CD4-positive, CD25-positive, alpha-beta regulatory T cell (primary cell): ENCODE measurements at regions not wholly inside any gene's neighbourhood (a gene's known extent, or its start where the extent isn't known, plus 50 kb on each side); places are given as distances from the start of the nearest gene placed in this dataset.

Experiments
- ATAC-seq, 2 donors: fragments of 150-1000 bp; cut with Tn5 transposase; one replicate each; pipeline ENCODE4 v1.10.0; 2021; ENCODE audit warnings: low read depth in 2 of 2, moderate number of reproducible peaks in 2 of 2, moderate library complexity in 1 of 2
- DNase-seq, 3 donors: peaks; one replicate each; pipeline versions ENCODE4 v3.0.0 to v3.0.0-alpha.2; 2012 to 2022; ENCODE audit warnings: mixed read lengths in 1 of 3
- H3K27ac ChIP-seq: one replicate; pipeline ENCODE4 v1.7.0; 2013; ENCODE audit warnings: mild to moderate bottlenecking, low read length; ENCODE audit not compliant: insufficient read depth, poor library complexity, severe bottlenecking
- H3K27me3 ChIP-seq: one replicate; pipeline ENCODE4 v1.7.0; 2013; ENCODE audit warnings: low read length; ENCODE audit not compliant: control insufficient read depth, insufficient read depth
- H3K36me3 ChIP-seq: one replicate; pipeline ENCODE4 v1.7.0; 2013; ENCODE audit warnings: mild to moderate bottlenecking, low read length, moderate library complexity; ENCODE audit not compliant: control insufficient read depth, insufficient read depth
- H3K4me1 ChIP-seq: 2 replicates; pipeline ENCODE4 v1.7.0; 2013; ENCODE audit warnings: mild to moderate bottlenecking, low read length; ENCODE audit not compliant: insufficient read depth, control insufficient read depth, poor library complexity, severe bottlenecking
- H3K4me3 ChIP-seq: one replicate; pipeline ENCODE4 v1.7.0; 2013; ENCODE audit warnings: low read depth, mild to moderate bottlenecking, low read length, moderate library complexity
- H3K9me3 ChIP-seq, 2 experiments: 1 replicate in 1 of 2; 2 replicates in 1 of 2; pipeline ENCODE4 v1.7.0; 2013; ENCODE audit warnings: low read length in 2 of 2, mild to moderate bottlenecking in 1 of 2, moderate library complexity in 1 of 2; ENCODE audit not compliant: control insufficient read depth in 2 of 2
- H3K27ac Mint-ChIP-seq, 3 donors: one replicate each; pipeline ENCODE4 v1.8.0; 2020 to 2022; ENCODE audit warnings: mild to moderate bottlenecking in 3 of 3, mixed read lengths in 3 of 3, moderate library complexity in 2 of 3
- H3K27me3 Mint-ChIP-seq: one replicate; pipeline ENCODE4 v1.8.0; 2022; ENCODE audit warnings: mild to moderate bottlenecking, mixed read lengths
- H3K36me3 Mint-ChIP-seq: one replicate; pipeline ENCODE4 v1.8.0; 2020; ENCODE audit warnings: mixed read lengths
- H3K4me1 Mint-ChIP-seq, 4 donors: one replicate each; pipeline ENCODE4 v1.8.0; 2020 to 2022; ENCODE audit warnings: mixed read lengths in 4 of 4, mild to moderate bottlenecking in 1 of 4
- H3K4me3 Mint-ChIP-seq, 4 donors: one replicate each; pipeline ENCODE4 v1.8.0; 2020 to 2022; ENCODE audit warnings: mild to moderate bottlenecking in 4 of 4, mixed read lengths in 4 of 4, moderate library complexity in 3 of 4
- H3K9me3 Mint-ChIP-seq, 7 donors: one replicate each; pipeline ENCODE4 v1.8.0; 2020 to 2022; ENCODE audit warnings: mixed read lengths in 7 of 7, mild to moderate bottlenecking in 3 of 7, moderate library complexity in 2 of 7

DNA sequence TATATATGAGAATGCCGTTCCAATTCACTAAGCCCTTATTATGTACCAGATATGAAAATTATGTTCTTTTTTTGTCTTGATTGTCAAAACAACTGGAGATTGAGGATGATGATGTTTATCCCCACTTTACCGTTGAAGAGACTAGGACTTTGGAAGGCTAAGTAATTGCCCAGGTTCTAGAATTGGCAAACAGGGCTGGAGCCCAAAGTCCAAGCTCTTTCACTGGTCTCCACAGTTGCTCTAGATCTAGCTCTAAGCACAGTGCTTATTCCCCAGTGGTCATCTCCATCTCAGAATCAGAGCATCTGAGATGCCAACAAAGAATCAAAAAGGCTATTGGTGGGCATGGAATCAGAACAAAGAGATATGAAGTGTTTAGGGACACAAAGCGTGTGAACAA lies 215.3 kb upstream of the FOXA2 start:
- Histone ChIP-seq H3K4me1 (no peaks in the 10 kb centered on the region), H3K27ac (no peak overlapping the region), H3K9me3 (no peaks in the 10 kb centered on the region), H3K27me3 (no peaks in the 10 kb centered on the region), H3K4me3 (no peak overlapping the region), H3K36me3 (no peaks in the 10 kb centered on the region)
- Mint-ChIP-seq H3K4me1 (no peaks in the 10 kb centered on the region), H3K27me3 (peaks cover 4% of the 10 kb centered on the region), H3K4me3 (no peak overlapping the region), H3K27ac (no peak overlapping the region), H3K36me3 (no peaks in the 10 kb centered on the region), H3K9me3 (peaks cover 0 to 5% (median 0%) of the 10 kb centered on the region in 7 donors)
- DNase-seq (no peak), ATAC-seq (no peak)

DNA sequence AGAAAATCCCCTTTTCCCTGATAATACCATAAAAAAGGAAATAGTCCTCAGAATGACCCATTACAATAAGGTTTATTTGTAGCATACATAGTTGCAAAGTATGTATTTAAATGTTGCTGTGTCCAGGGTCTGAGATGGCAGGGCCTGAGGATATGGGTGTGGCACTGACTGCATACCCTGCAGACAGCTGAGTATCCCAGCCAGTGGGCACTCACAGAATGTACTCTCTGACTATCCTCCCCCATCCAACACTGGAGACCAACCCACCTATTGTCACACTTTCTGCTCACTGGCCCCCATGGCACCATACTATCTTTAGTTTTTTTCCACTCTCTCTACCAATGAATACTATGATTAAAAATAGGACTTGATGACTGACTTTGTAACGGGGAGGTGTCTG lies 215.8 kb upstream of the FOXA2 start:
- Mint-ChIP-seq H3K27ac (no peak overlapping the region), H3K9me3 (peaks cover 0 to 5% (median 0%) of the 10 kb centered on the region in 7 donors), H3K36me3 (no peaks in the 10 kb centered on the region), H3K4me1 (no peaks in the 10 kb centered on the region), H3K4me3 (no peak overlapping the region), H3K27me3 (peaks cover 4% of the 10 kb centered on the region)
- H3K4me3 ChIP-seq = no peak overlapping the region
- DNase-seq = no peak
- ATAC-seq = no peak
- no peaks in the 10 kb centered on the region for H3K9me3 ChIP-seq
- H3K36me3 ChIP-seq = no peaks in the 10 kb centered on the region
- no peak overlapping the region for H3K27ac ChIP-seq
- H3K4me1 ChIP-seq = no peaks in the 10 kb centered on the region
- H3K27me3 ChIP-seq = no peaks in the 10 kb centered on the region

DNA sequence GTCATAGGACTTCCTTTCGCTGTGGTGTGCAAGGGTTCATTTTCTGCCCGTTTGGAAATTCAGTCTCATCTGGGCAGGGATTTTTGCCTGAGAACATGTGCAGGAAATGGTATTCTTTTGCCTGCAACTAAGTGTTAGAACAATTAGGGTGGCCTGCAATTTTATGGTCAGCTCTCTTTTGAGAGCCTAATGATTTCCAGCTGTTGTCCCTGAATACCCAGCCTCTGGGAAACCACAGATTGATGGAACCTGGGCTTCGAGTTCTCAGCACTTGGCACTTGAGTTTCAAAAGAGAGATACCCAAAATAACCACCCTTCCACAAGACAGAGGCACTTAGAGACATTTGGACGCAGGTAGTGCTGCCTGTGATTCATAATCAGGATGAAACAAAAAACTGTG lies 217.2 kb upstream of the FOXA2 start:
- H3K4me3 ChIP-seq = no peak overlapping the region
- no peaks in the 10 kb centered on the region for H3K27me3 ChIP-seq
- DNase-seq (no peak), ATAC-seq (no peak)
- H3K4me1 Mint-ChIP-seq = no peaks in the 10 kb centered on the region
- peaks cover 4% of the 10 kb centered on the region for H3K27me3 Mint-ChIP-seq
- H3K4me3 Mint-ChIP-seq = no peak overlapping the region
- H3K36me3 Mint-ChIP-seq = no peaks in the 10 kb centered on the region
- H3K4me1 ChIP-seq = no peaks in the 10 kb centered on the region
- H3K9me3 ChIP-seq = no peaks in the 10 kb centered on the region
- H3K27ac ChIP-seq = no peak overlapping the region
- no peaks in the 10 kb centered on the region for H3K36me3 ChIP-seq
- H3K27ac Mint-ChIP-seq = no peak overlapping the region
- H3K9me3 Mint-ChIP-seq = peaks cover 0 to 5% (median 0%) of the 10 kb centered on the region in 7 donors

- DNase-seq (no peak), ATAC-seq (no peak)
- Mint-ChIP-seq H3K4me1 (no peaks in the 10 kb centered on the region), H3K27me3 (peaks cover 4% of the 10 kb centered on the region), H3K9me3 (peaks cover 0 to 5% (median 0%) of the 10 kb centered on the region in 7 donors), H3K4me3 (no peak overlapping the region), H3K27ac (no peak overlapping the region), H3K36me3 (no peaks in the 10 kb centered on the region)
- Histone ChIP-seq H3K27ac (no peak overlapping the region), H3K4me3 (no peak overlapping the region), H3K9me3 (no peaks in the 10 kb centered on the region), H3K27me3 (no peaks in the 10 kb centered on the region), H3K4me1 (no peaks in the 10 kb centered on the region), H3K36me3 (no peaks in the 10 kb centered on the region)
Observed at GRCh38 chr20:22802296-22802695, 217.9 kb upstream of the FOXA2 start.

DNA sequence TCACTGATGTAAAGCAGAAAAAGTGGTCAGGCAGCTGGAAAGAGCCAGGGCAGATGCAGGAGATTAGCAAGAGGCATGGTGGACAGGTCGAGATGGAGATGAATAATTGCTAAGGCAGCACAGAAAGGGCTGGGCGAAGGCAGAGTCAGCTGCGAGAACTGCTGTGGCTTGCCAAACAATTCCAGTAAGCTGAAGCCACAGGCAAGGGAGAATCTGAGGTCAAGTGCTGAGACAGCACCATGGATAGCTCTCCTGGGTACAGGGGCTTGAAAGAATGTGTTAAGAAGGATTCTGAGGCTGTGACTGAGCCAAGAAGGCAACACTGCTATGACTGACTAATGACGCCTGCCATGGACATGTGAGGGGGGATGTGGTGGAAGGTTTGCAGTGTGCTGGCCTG lies 220.8 kb upstream of the FOXA2 start:
- H3K36me3 ChIP-seq = no peaks in the 10 kb centered on the region
- ATAC-seq (no peak), DNase-seq (no peak)
- no peak overlapping the region for H3K4me3 Mint-ChIP-seq
- no peak overlapping the region for H3K4me3 ChIP-seq
- H3K4me1 ChIP-seq = no peaks in the 10 kb centered on the region
- no peaks in the 10 kb centered on the region for H3K4me1 Mint-ChIP-seq
- no peaks in the 10 kb centered on the region for H3K36me3 Mint-ChIP-seq
- peaks cover 4% of the 10 kb centered on the region for H3K27me3 Mint-ChIP-seq
- no peak overlapping the region for H3K27ac ChIP-seq
- no peak overlapping the region for H3K27ac Mint-ChIP-seq
- no peaks in the 10 kb centered on the region for H3K9me3 ChIP-seq
- H3K27me3 ChIP-seq = no peaks in the 10 kb centered on the region
- peaks cover 0 to 5% (median 0%) of the 10 kb centered on the region in 7 donors for H3K9me3 Mint-ChIP-seq

GRCh38 chr20:22805996-22806395 lies 221.6 kb upstream of the FOXA2 start:
- Histone ChIP-seq H3K27me3 (no peaks in the 10 kb centered on the region), H3K4me1 (no peaks in the 10 kb centered on the region), H3K9me3 (no peaks in the 10 kb centered on the region), H3K27ac (no peak overlapping the region), H3K4me3 (no peak overlapping the region), H3K36me3 (no peaks in the 10 kb centered on the region)
- DNase-seq = no peak
- no peak for ATAC-seq
- Mint-ChIP-seq H3K4me3 (no peak overlapping the region), H3K27ac (no peak overlapping the region), H3K36me3 (no peaks in the 10 kb centered on the region), H3K27me3 (peaks cover 4% of the 10 kb centered on the region), H3K4me1 (no peaks in the 10 kb centered on the region), H3K9me3 (peaks cover 0 to 2% (median 0%) of the 10 kb centered on the region in 7 donors)

- no peak overlapping the region for H3K4me3 Mint-ChIP-seq
- H3K27ac Mint-ChIP-seq = no peak overlapping the region
- Histone ChIP-seq H3K27ac (no peak overlapping the region), H3K4me1 (no peaks in the 10 kb centered on the region), H3K4me3 (no peak overlapping the region), H3K9me3 (no peaks in the 10 kb centered on the region), H3K27me3 (no peaks in the 10 kb centered on the region), H3K36me3 (no peaks in the 10 kb centered on the region)
- no peak for DNase-seq
- no peaks in the 10 kb centered on the region for H3K4me1 Mint-ChIP-seq
- no peaks in the 10 kb centered on the region for H3K36me3 Mint-ChIP-seq
- H3K27me3 Mint-ChIP-seq = no peaks in the 10 kb centered on the region
- no peak for ATAC-seq
- H3K9me3 Mint-ChIP-seq = peaks cover 0 to 2% (median 0%) of the 10 kb centered on the region in 7 donors
Observed at GRCh38 chr20:22807045-22807444, 222.7 kb upstream of the FOXA2 start.

GRCh38 chr20:22807646-22808244 lies 223.4 kb upstream of the FOXA2 start:
- H3K27me3 Mint-ChIP-seq = no peaks in the 10 kb centered on the region
- no peaks in the 10 kb centered on the region for H3K4me1 ChIP-seq
- H3K4me3 Mint-ChIP-seq = no peak overlapping the region
- no peaks in the 10 kb centered on the region for H3K4me1 Mint-ChIP-seq
- H3K27ac ChIP-seq = no peak overlapping the region
- H3K27ac Mint-ChIP-seq = no peak overlapping the region
- peaks cover 0 to 2% (median 0%) of the 10 kb centered on the region in 7 donors for H3K9me3 Mint-ChIP-seq
- no peaks in the 10 kb centered on the region for H3K36me3 ChIP-seq
- no peaks in the 10 kb centered on the region for H3K9me3 ChIP-seq
- DNase-seq (no peak), ATAC-seq (no peak)
- no peaks in the 10 kb centered on the region for H3K27me3 ChIP-seq
- H3K36me3 Mint-ChIP-seq = no peaks in the 10 kb centered on the region
- H3K4me3 ChIP-seq = no peak overlapping the region
